GM23338 (cell line): ENCODE measurements at regions not wholly inside any gene's neighbourhood (a gene's known extent, or its start where the extent isn't known, plus 50 kb on each side); places are given as distances from the start of the nearest gene placed in this dataset.

ENCODE experiments used
- CTCF ChIP-seq, 2 experiments: fragments of 200-600 bp in 1 of 2; sonication (generic) in 1 of 2; conservative IDR thresholded peaks; 2 replicates each; pipeline versions ENCODE4 v1.5.1 to v1.6.1; 2016 to 2017; ENCODE audit warnings: antibody characterized with exemption in 2 of 2, low read depth in 2 of 2, mild to moderate bottlenecking in 2 of 2, moderate library complexity in 1 of 2
- EZH2 ChIP-seq: fragments of 200-600 bp; sonication (generic); IDR thresholded peaks from one replicate; pipeline ENCODE4 v1.8.0; 2017; ENCODE audit warnings: antibody characterized with exemption, mild to moderate bottlenecking, low read depth; ENCODE audit not compliant: unreplicated experiment
- JUNB ChIP-seq: IDR thresholded peaks from one replicate; pipeline ENCODE4 v1.6.1; 2016; ENCODE audit warnings: antibody characterized with exemption; ENCODE audit not compliant: unreplicated experiment
- POLR2AphosphoS5 ChIP-seq: IDR thresholded peaks from 2 replicates; pipeline ENCODE4 v1.6.1; 2016; ENCODE audit warnings: antibody characterized with exemption, low read depth
- REST ChIP-seq: IDR thresholded peaks from one replicate; pipeline ENCODE4 v1.6.1; 2018; ENCODE audit warnings: antibody characterized with exemption; ENCODE audit not compliant: unreplicated experiment

GRCh38 chr18:64707052-64707451, 558.2 kb upstream of the LINC00305 start:
- no peak for TF ChIP-seq REST
- TF ChIP-seq CTCF (conservative IDR thresholded peaks at IDR 0.05; ENCODE audit: low read depth in 2 of 2), result no peak
- TF ChIP-seq EZH2, result no peak
- TF ChIP-seq POLR2AphosphoS5, result no peak
- no peak for TF ChIP-seq JUNB
